Stimulated activated CD4-positive, alpha-beta T cell treated with anti-CD3 and anti-CD28 coated beads, Interleukin-15, amount 100 ng/mL, for 24 hours (primary cell): ENCODE measurements at regions not wholly inside any gene's neighbourhood (a gene's known extent, or its start where the extent isn't known, plus 50 kb on each side); places are given as distances from the start of the nearest gene placed in this dataset.

ENCODE experiments used
- DNase-seq: peaks from one replicate; pipeline ENCODE4 v3.0.0-alpha.2; 2020

- DNase-seq = no peak
These were observed 125.7 kb upstream of the DIO3 start for GRCh38 chr14:101435546-101435945.

- no peak for DNase-seq
These were observed 122.3 kb upstream of the DIO3 start for GRCh38 chr14:101439023-101439422.

- DNase-seq = no peak
These were observed 120.8 kb upstream of the DIO3 start for GRCh38 chr14:101440496-101440895.

- DNase-seq = no peak
These were observed 119.6 kb upstream of the DIO3 start for GRCh38 chr14:101441710-101442109.

- peak; percentile 78 for DNase-seq
These were observed 118.8 kb upstream of the DIO3 start for GRCh38 chr14:101442451-101442850.

- DNase-seq = no peak
These were observed 117.2 kb upstream of the DIO3 start for GRCh38 chr14:101444116-101444515.

GRCh38 chr14:101445278-101445677 is 116.0 kb upstream of the DIO3 start:
- no peak for DNase-seq

- DNase-seq = no peak
These were observed 114.8 kb upstream of the DIO3 start for GRCh38 chr14:101446387-101446969.

- DNase-seq = no peak
These were observed 112.2 kb upstream of the DIO3 start for GRCh38 chr14:101449114-101449513.

GRCh38 chr14:101451166-101451565 is 110.1 kb upstream of the DIO3 start:
- DNase-seq = no peak

- no peak for DNase-seq
These were observed 108.1 kb upstream of the DIO3 start for GRCh38 chr14:101453225-101453624.

GRCh38 chr14:101454229-101454628 is 107.1 kb upstream of the DIO3 start:
- no peak for DNase-seq

- DNase-seq = no peak
These were observed 104.8 kb upstream of the DIO3 start for GRCh38 chr14:101456246-101457175.

GRCh38 chr14:101457301-101457935 is 103.9 kb upstream of the DIO3 start:
- DNase-seq = no peak

GRCh38 chr14:101457936-101458740 is 103.2 kb upstream of the DIO3 start:
- DNase-seq = no peak

- no peak for DNase-seq
These were observed 102.3 kb upstream of the DIO3 start for GRCh38 chr14:101458741-101459550.

GRCh38 chr14:101459551-101459900 is 101.8 kb upstream of the DIO3 start:
- no peak for DNase-seq

- DNase-seq = no peak
These were observed 100.8 kb upstream of the DIO3 start for GRCh38 chr14:101460521-101460920.

- DNase-seq = no peak
These were observed 100.1 kb upstream of the DIO3 start for GRCh38 chr14:101460986-101461750.

GRCh38 chr14:101461891-101462290 is 99.4 kb upstream of the DIO3 start:
- DNase-seq = no peak
